Aorta (tissue), 5 donors: ENCODE measurements at regions not wholly inside any gene's neighbourhood (a gene's known extent, or its start where the extent isn't known, plus 50 kb on each side); places are given as distances from the start of the nearest gene placed in this dataset.

Experiments used
- ATAC-seq: fragments of 200-7000 bp; cut with Tn5 transposase; one replicate; pipeline ENCODE4 v1.9.1; 2022; ENCODE audit warnings: moderate library complexity; ENCODE audit not compliant: low FRiP score
- DNase-seq, 2 donors: peaks; one replicate each; pipeline ENCODE4 v3.0.0-alpha.2; 2020
- H3K27ac ChIP-seq, 2 donors: one replicate each; pipeline ENCODE4 v1.5.1; 2013; ENCODE audit warnings: low read length in 2 of 2, mild to moderate bottlenecking in 2 of 2, moderate library complexity in 2 of 2, control low read depth in 1 of 2, inconsistent platforms in 1 of 2, low read depth in 1 of 2
- H3K27me3 ChIP-seq, 2 donors: one replicate each; pipeline ENCODE4 v1.6.1; 2013; ENCODE audit warnings: control low read depth in 1 of 2, low read length in 1 of 2, mild to moderate bottlenecking in 1 of 2, moderate library complexity in 1 of 2; ENCODE audit not compliant: insufficient read depth in 2 of 2, control insufficient read depth in 1 of 2
- H3K36me3 ChIP-seq, 2 donors: one replicate each; pipeline ENCODE4 v1.6.1; 2013; ENCODE audit warnings: control low read depth in 1 of 2, low read length in 1 of 2, mild to moderate bottlenecking in 1 of 2; ENCODE audit not compliant: insufficient read depth in 2 of 2, control insufficient read depth in 1 of 2
- H3K4me1 ChIP-seq, 2 donors: one replicate each; pipeline ENCODE4 v1.6.1; 2013; ENCODE audit warnings: low read length in 2 of 2, control low read depth in 1 of 2, mild to moderate bottlenecking in 1 of 2, moderate library complexity in 1 of 2; ENCODE audit not compliant: insufficient read depth in 2 of 2, control insufficient read depth in 1 of 2
- H3K4me3 ChIP-seq, 2 donors: one replicate each; pipeline ENCODE4 v1.5.1; 2013; ENCODE audit warnings: low read length in 2 of 2, control low read depth in 1 of 2, mild to moderate bottlenecking in 1 of 2
- H3K9me3 ChIP-seq: one replicate; pipeline ENCODE4 v1.6.1; 2013; ENCODE audit warnings: mild to moderate bottlenecking, low read length; ENCODE audit not compliant: control insufficient read depth
- WGBS, 2 donors: extraction: QIAGEN DNeasy Blood & Tissue Kit; methylation state at CpG; one replicate each; pipeline ENCODE4 v1.1.7; 2013; 5-methylcytosine and 5-hydroxymethylcytosine counted together
- intact Hi-C, 2 donors: fragments of 100-400 bp; cut with DNase I; formaldehyde crosslinking; loops; one replicate each; pipeline versions ENCODE4 v1.14.2 to v1.15.0; 2022
- donor health status: healthy with polysubstance abuse.
- donor health status: Bipolar disorder and iron deficiency.
- donor health status: DM: no; HTN: no; CAD: no.
- donor health status: DM: no; HTN: no; CAD: no.
- donor health status: DM: yes; HTN: yes; CAD: no.

GRCh38 chr7:41156268-41156667 is 546.6 kb downstream of the INHBA start:
- no peaks in the 10 kb centered on the region for H3K9me3 ChIP-seq
- H3K4me3 ChIP-seq, result no peak overlapping the region
- ATAC-seq, result no peak
- H3K4me1 ChIP-seq, result no peaks in the 10 kb centered on the region
- no peaks in the 10 kb centered on the region for H3K27me3 ChIP-seq
- DNase-seq, result no peak
- intact Hi-C loops, result no loop called here
- 79 to 84% methylated on average over 2 of the region's 2 CpGs for WGBS, 2 donors
- no peaks in the 10 kb centered on the region for H3K36me3 ChIP-seq
- no peak overlapping the region for H3K27ac ChIP-seq

GRCh38 chr7:41153268-41153667 is 549.6 kb downstream of the INHBA start:
- Histone ChIP-seq H3K27me3 (no peaks in the 10 kb centered on the region), H3K4me1 (no peaks in the 10 kb centered on the region), H3K4me3 (no peak overlapping the region), H3K27ac (no peak overlapping the region), H3K9me3 (no peaks in the 10 kb centered on the region), H3K36me3 (no peaks in the 10 kb centered on the region)
- ATAC-seq, result no peak
- intact Hi-C loops, result no loop called here
- no peak for DNase-seq

- intact Hi-C loops, result no loop called here
- Histone ChIP-seq H3K9me3 (no peaks in the 10 kb centered on the region), H3K27me3 (no peaks in the 10 kb centered on the region), H3K4me1 (no peaks in the 10 kb centered on the region), H3K36me3 (no peaks in the 10 kb centered on the region), H3K4me3 (no peak overlapping the region), H3K27ac (no peak overlapping the region)
- WGBS, 2 donors, result 90 to 94% methylated on average over 4 of the region's 4 CpGs
- no peak for DNase-seq
- ATAC-seq, result no peak
Measured at GRCh38 chr7:41152179-41152678, 550.7 kb downstream of the INHBA start.

DNA sequence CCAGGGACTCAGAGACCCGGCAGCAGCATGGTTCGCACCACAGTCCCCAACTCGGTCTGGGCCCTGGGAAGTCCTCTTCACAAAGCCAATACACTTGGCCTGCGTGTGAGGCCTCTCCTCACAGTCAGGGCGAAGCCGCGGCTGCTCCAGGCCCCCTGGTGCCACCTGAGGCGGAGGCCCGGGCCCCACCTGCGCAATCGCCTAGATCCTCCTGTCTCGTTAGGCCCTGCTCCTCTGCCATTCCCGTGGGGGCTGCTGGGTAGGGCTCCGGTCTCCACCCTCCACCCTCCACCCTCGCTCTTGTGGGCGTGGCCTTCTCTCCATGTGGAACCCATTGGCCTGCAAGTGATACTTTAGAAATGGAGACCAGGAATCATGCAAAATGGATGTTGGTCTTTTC is 553.3 kb downstream of the INHBA start:
- no peak overlapping the region for H3K27ac ChIP-seq
- H3K27me3 ChIP-seq, result no peaks in the 10 kb centered on the region
- no peaks in the 10 kb centered on the region for H3K4me1 ChIP-seq
- ATAC-seq, result no peak
- H3K4me3 ChIP-seq, result no peak overlapping the region
- H3K9me3 ChIP-seq, result no peaks in the 10 kb centered on the region
- WGBS, 2 donors, result 97% methylated on average over 16 of the region's 16 CpGs
- intact Hi-C loops, result no loop called here
- no peak for DNase-seq
- no peaks in the 10 kb centered on the region for H3K36me3 ChIP-seq

DNA sequence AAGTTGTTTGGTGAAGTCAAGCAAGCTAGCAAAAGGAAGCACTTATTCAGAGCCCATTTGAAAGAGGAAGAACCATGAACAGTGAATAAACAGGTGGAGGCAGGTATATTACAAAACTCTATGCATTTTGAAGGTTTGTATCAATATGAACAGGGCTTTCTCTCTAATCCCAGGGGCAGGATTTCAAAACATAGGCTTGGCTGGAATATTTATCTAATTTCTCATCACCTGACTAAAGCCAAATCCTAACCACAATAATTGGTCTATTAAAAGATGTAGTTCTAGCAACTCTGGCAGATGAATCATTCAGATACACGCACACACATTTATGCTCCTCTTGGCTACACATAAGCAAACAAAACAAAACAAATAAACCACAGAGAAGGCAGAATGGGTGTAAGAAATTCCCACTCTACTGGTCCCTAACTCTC is 554.4 kb downstream of the INHBA start:
- no peak for DNase-seq
- Histone ChIP-seq H3K27me3 (no peaks in the 10 kb centered on the region), H3K9me3 (no peaks in the 10 kb centered on the region), H3K36me3 (no peaks in the 10 kb centered on the region), H3K27ac (no peak overlapping the region), H3K4me3 (no peak overlapping the region), H3K4me1 (no peaks in the 10 kb centered on the region)
- intact Hi-C loops, result no loop called here
- ATAC-seq, result no peak
- WGBS, 2 donors, result 12 to 17% methylated on average over 1 of the region's 1 CpG

DNA sequence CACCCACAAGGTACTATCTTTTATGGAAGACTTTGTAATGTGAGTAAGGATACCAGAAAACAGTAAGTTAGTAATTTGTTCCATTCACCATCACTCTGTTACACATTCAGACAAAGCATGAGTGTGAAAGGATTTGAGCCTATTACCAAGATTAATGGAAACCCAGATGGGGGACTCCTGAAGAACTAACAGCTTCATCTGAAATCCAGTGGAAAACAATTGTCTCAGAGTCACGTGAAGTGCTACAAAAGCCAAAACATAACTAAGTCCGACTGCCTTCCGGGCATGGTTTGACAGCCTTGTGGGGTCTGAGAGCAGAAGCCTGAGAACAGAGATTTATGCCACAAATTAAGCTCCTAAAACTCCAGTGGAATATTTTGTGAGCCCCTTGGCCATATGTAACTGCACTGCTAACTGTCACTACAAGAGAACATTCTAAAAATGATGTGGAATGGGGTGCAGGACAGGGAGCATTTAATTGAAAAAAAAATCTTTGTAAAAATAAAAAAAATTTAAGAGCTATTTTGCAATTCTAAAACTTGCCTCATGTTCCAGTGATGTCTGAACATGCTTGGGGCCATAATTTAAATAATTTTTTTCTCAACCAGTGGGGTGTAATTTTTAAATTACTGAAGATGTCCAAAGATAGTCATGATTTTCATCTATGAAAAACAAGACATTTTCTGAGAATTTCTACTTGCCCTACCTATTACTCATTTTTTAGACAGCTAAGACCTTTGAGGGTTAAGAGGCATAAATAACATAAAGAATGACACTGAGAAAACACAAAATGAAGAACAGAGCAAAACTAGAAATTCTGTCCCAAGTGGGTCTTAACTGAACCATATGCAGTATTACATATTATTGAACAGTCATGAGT is 555.0 kb downstream of the INHBA start:
- no peak for DNase-seq
- no peak overlapping the region for H3K27ac ChIP-seq
- H3K9me3 ChIP-seq, result no peaks in the 10 kb centered on the region
- 60 to 61% methylated on average over 3 of the region's 3 CpGs for WGBS, 2 donors
- H3K4me3 ChIP-seq, result no peak overlapping the region
- intact Hi-C loops, result no loop called here
- H3K4me1 ChIP-seq, result no peaks in the 10 kb centered on the region
- H3K27me3 ChIP-seq, result no peaks in the 10 kb centered on the region
- no peak for ATAC-seq
- H3K36me3 ChIP-seq, result no peaks in the 10 kb centered on the region

DNA sequence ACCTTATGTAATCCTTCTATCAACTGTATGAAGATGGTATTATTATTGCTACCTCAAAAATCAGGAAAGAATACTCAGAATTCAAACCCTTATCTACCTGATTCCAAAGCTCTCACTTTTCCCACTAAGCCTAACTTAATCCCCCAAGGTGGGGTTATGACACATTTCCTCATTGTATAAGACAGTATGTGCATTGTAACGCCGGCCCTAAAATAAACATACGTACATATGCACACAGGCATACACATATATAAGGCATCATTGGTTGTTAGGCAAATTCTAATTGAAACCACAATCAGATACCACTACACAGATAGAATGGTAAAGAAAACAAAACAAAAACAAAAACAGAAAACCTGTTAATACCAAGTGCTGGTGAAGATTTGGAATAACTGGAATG is 556.5 kb downstream of the INHBA start:
- no peak for ATAC-seq
- intact Hi-C loops, result no loop called here
- Histone ChIP-seq H3K9me3 (no peaks in the 10 kb centered on the region), H3K4me1 (no peaks in the 10 kb centered on the region), H3K36me3 (no peaks in the 10 kb centered on the region), H3K27me3 (no peaks in the 10 kb centered on the region), H3K27ac (no peak overlapping the region), H3K4me3 (no peak overlapping the region)
- WGBS, 2 donors, result 92 to 95% methylated on average over 3 of the region's 3 CpGs
- no peak for DNase-seq

GRCh38 chr7:41145656-41146055 is 557.2 kb downstream of the INHBA start:
- Histone ChIP-seq H3K27ac (no peak overlapping the region), H3K4me3 (no peak overlapping the region), H3K36me3 (no peaks in the 10 kb centered on the region), H3K27me3 (no peaks in the 10 kb centered on the region), H3K4me1 (no peaks in the 10 kb centered on the region), H3K9me3 (no peaks in the 10 kb centered on the region)
- 80 to 85% methylated on average over 3 of the region's 3 CpGs for WGBS, 2 donors
- ATAC-seq (no peak), DNase-seq (no peak)
- intact Hi-C loops, result no loop called here

DNA sequence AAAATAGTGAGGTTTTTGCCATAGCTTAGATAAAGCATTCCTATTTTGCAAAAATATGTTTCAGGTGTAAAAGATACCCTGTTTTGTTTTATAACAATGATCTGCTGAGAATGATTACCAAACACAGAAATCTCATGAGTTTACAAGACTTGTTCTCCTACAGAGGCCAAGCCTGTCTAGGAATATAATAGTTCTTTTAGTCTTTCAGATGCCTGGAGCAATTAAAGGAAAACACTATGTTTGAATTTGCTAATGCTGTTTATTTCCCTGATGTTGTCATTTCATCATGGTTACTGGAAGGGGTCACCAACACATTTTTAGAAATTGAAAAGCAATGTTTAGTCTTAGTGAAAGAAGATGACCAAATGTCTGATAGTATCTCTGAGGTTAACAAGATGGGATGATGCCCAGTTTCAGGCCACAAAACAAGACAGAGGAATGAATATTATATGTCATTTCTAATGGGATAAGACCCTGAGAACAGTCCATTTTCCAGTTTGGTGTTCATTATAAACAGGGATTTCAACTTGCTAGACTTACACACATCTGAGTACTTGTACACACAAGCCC is 559.9 kb downstream of the INHBA start:
- intact Hi-C loops, result no loop called here
- no peak for ATAC-seq

More for the DNA sequence above, 559.9 kb downstream of the INHBA start:
- H3K4me1 ChIP-seq, result no peaks in the 10 kb centered on the region
- H3K4me3 ChIP-seq, result no peak overlapping the region
- DNase-seq, result no peak
- H3K9me3 ChIP-seq, result no peaks in the 10 kb centered on the region
- H3K27me3 ChIP-seq, result no peaks in the 10 kb centered on the region
- no peaks in the 10 kb centered on the region for H3K36me3 ChIP-seq
- H3K27ac ChIP-seq, result no peak overlapping the region
